ENCODE measurements at regions not wholly inside any gene's neighbourhood (a gene's known extent, or its start where the extent isn't known, plus 50 kb on each side); places are given as distances from the start of the nearest gene placed in this dataset.

DNA sequence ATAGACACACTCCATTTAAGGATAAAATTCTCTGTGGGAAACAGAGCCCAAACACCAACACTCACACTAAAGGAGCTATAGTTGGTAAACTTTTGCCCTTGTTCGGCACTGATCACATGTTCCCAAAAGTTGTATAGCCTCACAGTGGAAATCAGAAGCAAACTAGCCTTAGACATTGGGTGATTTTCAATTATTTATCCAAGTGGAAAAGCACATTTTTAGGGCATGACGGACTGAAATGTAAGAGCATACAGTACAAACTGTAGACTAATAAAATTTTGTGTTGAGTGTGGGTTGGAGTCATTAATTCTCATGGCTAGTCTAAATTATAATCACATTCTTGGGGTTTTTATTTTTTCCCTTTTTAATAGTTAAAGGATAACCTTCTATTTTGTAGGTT lies 202.4 kb downstream of the MOXD1 start (continued):
- TF ChIP-seq, protein P1, sequence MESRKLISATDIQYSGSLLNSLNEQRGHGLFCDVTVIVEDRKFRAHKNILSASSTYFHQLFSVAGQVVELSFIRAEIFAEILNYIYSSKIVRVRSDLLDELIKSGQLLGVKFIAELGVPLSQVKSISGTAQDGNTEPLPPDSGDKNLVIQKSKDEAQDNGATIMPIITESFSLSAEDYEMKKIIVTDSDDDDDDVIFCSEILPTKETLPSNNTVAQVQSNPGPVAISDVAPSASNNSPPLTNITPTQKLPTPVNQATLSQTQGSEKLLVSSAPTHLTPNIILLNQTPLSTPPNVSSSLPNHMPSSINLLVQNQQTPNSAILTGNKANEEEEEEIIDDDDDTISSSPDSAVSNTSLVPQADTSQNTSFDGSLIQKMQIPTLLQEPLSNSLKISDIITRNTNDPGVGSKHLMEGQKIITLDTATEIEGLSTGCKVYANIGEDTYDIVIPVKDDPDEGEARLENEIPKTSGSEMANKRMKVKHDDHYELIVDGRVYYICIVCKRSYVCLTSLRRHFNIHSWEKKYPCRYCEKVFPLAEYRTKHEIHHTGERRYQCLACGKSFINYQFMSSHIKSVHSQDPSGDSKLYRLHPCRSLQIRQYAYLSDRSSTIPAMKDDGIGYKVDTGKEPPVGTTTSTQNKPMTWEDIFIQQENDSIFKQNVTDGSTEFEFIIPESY (CRISPR knock-in tag; IDR thresholded peaks at IDR 0.05), result no peak
- TF ChIP-seq GLI4 (CRISPR knock-in tag; IDR thresholded peaks at IDR 0.05; ENCODE audit: borderline replicate concordance) (no peak), EHMT2 (IDR thresholded peaks at IDR 0.05; ENCODE audit: borderline replicate concordance, low read depth, low read length) (no peak), NFKB2 (CRISPR knock-in tag; IDR thresholded peaks at IDR 0.05; ENCODE audit: borderline replicate concordance) (no peak), ZNF775 (CRISPR knock-in tag; IDR thresholded peaks at IDR 0.05; ENCODE audit: borderline replicate concordance) (no peak), ZNF317 (CRISPR knock-in tag; IDR thresholded peaks at IDR 0.05) (no peak), SRF (IDR thresholded peaks at IDR 0.05; ENCODE audit: low read depth, low read length) (no peak), SP1 (IDR thresholded peaks at IDR 0.05) (no peak), SP1 (CRISPR knock-in tag; IDR thresholded peaks at IDR 0.05) (no peak)
- TF ChIP-seq, protein P2, sequence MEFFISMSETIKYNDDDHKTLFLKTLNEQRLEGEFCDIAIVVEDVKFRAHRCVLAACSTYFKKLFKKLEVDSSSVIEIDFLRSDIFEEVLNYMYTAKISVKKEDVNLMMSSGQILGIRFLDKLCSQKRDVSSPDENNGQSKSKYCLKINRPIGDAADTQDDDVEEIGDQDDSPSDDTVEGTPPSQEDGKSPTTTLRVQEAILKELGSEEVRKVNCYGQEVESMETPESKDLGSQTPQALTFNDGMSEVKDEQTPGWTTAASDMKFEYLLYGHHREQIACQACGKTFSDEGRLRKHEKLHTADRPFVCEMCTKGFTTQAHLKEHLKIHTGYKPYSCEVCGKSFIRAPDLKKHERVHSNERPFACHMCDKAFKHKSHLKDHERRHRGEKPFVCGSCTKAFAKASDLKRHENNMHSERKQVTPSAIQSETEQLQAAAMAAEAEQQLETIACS (CRISPR knock-in tag; IDR thresholded peaks at IDR 0.05), result no peak
- TF ChIP-seq, protein P3, sequence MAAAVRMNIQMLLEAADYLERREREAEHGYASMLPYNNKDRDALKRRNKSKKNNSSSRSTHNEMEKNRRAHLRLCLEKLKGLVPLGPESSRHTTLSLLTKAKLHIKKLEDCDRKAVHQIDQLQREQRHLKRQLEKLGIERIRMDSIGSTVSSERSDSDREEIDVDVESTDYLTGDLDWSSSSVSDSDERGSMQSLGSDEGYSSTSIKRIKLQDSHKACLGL (CRISPR knock-in tag; IDR thresholded peaks at IDR 0.05), result no peak

DNA sequence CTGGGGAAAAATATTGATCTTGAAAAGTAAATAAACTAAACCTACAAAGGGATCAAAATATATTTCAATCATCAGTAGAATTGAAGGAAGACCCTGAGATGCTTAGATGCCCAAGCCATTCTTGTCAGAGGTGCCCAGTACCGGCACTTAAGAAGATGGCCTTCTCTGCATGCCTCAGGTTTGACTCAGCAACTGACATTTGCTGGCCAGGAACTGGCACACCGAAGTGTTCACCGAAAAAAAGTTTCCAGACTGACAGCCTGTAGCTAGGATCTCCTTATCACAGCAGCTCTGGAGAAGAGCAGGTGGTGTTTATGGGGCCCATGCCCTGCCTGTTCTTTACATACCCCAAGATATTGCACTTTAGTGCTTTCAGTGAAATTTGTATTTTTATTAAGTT lies 203.2 kb downstream of the MOXD1 start:
- CTCF ChIA-PET (ENCODE audit: low intra/inter-chr PET ratio, low total read pairs), result no interaction called here
- Histone ChIP-seq H3K4me2 (ENCODE audit: low read depth, low read length) (no peak overlapping the region), H3K27me3 (ENCODE audit: control insufficient read depth in 1 of 2, insufficient read depth in 2 of 2, low read length in 2 of 2) (0 out of 5 replicates have a peak, but pooled peaks cover 0 to 7% of the 10 kb centered on the region in 2 experiments), H2AFZ (ENCODE audit: low read length) (no peak overlapping the region), H3K36me3 (replicated peaks in 1 of 2; ENCODE audit: control insufficient read depth in 1 of 2, insufficient read depth in 2 of 2, low read length in 2 of 2) (no peaks in the 10 kb centered on the region), H3K27ac (ENCODE audit: extremely low read length, insufficient read depth, low read length) (no peak overlapping the region), H3K4me1 (ENCODE audit: insufficient read depth, low read length) (no peaks in the 10 kb centered on the region), H3K79me2 (ENCODE audit: insufficient read depth, low read length) (no peaks in the 10 kb centered on the region), H3K9ac (ENCODE audit: insufficient read depth, low read depth, low read length) (no peak overlapping the region), H3K9me3 (ENCODE audit: low read length) (no peaks in the 10 kb centered on the region), H4K20me1 (ENCODE audit: insufficient read depth, low read length) (no peaks in the 10 kb centered on the region), H3K4me3 (replicated peaks in 1 of 3; ENCODE audit: insufficient read depth in 1 of 3, low read depth in 2 of 3, low read length in 3 of 3) (no peak overlapping the region)
- TF ChIP-seq, protein P4, sequence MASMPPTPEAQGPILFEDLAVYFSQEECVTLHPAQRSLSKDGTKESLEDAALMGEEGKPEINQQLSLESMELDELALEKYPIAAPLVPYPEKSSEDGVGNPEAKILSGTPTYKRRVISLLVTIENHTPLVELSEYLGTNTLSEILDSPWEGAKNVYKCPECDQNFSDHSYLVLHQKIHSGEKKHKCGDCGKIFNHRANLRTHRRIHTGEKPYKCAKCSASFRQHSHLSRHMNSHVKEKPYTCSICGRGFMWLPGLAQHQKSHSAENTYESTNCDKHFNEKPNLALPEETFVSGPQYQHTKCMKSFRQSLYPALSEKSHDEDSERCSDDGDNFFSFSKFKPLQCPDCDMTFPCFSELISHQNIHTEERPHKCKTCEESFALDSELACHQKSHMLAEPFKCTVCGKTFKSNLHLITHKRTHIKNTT (CRISPR knock-in tag; IDR thresholded peaks at IDR 0.05), result no peak
- TF ChIP-seq YEATS2 (CRISPR knock-in tag; IDR thresholded peaks at IDR 0.05; ENCODE audit: borderline replicate concordance), result no peak
- no peak for TF ChIP-seq GATAD2A (CRISPR knock-in tag; IDR thresholded peaks at IDR 0.05)
- TF ChIP-seq MZF1 (CRISPR knock-in tag; IDR thresholded peaks at IDR 0.05; ENCODE audit: borderline replicate concordance), result no peak
- POLR2A ChIA-PET, result no interaction called here
- in situ Hi-C loops (cut with HindIII; ENCODE audit: extremely low pct_ligation_motif_present, low pct_unique_long_range_greater_than_20kb) (no loop called here), intact Hi-C loops (cut with micrococcal nuclease; ENCODE audit: unreplicated experiment) (no loop called here)
- FAIRE-seq (no peak), ATAC-seq (no peak), DNase-seq (ENCODE audit: low spot score) (no peak)
- WGBS (ENCODE audit: low lambda C conversion rate), result 61% methylated on average over 3 of the region's 3 CpGs
- no TSS peak for BruUV-seq (replicated peaks)

Data from HepG2 (cell line).